HG03442 (cell line): ENCODE measurements at regions not wholly inside any gene's neighbourhood (a gene's known extent, or its start where the extent isn't known, plus 50 kb on each side); places are given as distances from the start of the nearest gene placed in this dataset.

Experiments used
- ATAC-seq: cut with Tn5 transposase; IDR thresholded peaks from one replicate; pipeline ENCODE4 v1.9.1; 2021; ENCODE audit warnings: mild to moderate bottlenecking, moderate library complexity; ENCODE audit not compliant: unreplicated experiment

GRCh38 chrX:39912126-39912525, 185.6 kb downstream of the BCOR start:
- ATAC-seq: no peak

- ATAC-seq: no peak
These were observed 182.7 kb downstream of the BCOR start for GRCh38 chrX:39915081-39915480.

GRCh38 chrX:39915596-39915995, 182.2 kb downstream of the BCOR start:
- ATAC-seq: no peak

DNA sequence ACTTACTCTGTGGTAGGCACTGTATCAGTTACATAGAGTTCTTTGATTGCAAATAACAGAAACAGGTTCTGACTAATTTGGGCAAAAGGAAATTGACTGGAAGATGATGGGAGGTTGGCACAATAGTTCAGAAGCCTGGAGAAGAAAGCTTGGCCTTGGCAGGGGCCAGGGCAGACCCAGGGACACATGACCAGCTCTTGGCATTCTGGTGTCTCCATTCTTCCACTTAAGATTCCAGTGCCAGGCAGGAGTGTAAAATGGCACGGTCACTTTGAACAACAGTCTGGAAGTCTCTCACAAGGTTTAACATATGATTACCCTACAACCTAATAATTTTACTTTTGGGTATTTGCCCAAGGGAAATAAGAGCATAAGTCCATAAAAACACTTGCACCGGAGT, 175.9 kb downstream of the BCOR start:
- no peak for ATAC-seq

GRCh38 chrX:39922488-39922887, 175.3 kb downstream of the BCOR start:
- no peak for ATAC-seq

DNA sequence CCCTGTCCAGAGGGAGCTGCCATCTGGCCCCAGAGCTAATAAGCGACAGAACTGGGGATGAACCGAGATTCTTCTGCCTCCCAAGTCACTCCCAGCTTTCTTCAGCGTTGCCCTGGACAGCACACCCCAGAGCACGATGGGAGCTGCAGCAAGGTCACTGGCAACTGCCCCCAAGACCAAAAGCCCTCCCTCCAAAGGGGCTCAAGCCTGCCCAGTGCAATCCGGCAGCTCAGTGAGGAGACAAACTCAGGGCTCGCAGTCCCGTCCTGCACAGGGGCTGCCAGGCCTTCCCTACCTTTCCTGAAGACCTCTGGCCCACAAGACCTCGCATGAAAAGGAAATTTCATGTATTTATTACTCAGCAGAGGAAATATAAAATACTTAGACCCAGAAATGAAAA, 174.8 kb downstream of the BCOR start:
- no peak for ATAC-seq

DNA sequence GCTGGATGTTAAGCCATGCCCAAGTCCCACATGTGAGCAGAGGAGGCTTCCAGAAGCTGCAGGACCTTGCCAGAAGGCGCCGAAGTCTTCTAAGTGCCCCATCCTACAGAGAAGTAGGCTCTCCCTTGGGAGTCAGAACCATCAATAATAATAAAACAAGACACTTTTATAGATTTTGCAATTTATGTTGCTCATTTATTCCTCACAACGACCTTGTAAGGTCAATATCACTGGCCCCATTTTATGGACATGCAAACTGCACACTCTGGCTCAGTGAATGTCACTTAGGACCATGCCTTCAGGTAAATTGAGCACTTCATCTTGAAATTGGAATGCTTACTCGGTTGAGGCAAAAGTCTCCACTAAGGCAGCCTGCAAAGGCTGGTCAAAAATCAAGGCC, 170.4 kb downstream of the BCOR start:
- no peak for ATAC-seq

GRCh38 chrX:39928704-39929378, 168.9 kb downstream of the BCOR start:
- no peak for ATAC-seq

- ATAC-seq: no peak
These were observed 168.3 kb downstream of the BCOR start for GRCh38 chrX:39929379-39930025.

- ATAC-seq: no peak
These were observed 166.8 kb downstream of the BCOR start for GRCh38 chrX:39930786-39931528.

GRCh38 chrX:39931529-39932282, 166.1 kb downstream of the BCOR start:
- ATAC-seq: no peak

- ATAC-seq: no peak
These were observed 162.2 kb downstream of the BCOR start for GRCh38 chrX:39935411-39936064.

DNA sequence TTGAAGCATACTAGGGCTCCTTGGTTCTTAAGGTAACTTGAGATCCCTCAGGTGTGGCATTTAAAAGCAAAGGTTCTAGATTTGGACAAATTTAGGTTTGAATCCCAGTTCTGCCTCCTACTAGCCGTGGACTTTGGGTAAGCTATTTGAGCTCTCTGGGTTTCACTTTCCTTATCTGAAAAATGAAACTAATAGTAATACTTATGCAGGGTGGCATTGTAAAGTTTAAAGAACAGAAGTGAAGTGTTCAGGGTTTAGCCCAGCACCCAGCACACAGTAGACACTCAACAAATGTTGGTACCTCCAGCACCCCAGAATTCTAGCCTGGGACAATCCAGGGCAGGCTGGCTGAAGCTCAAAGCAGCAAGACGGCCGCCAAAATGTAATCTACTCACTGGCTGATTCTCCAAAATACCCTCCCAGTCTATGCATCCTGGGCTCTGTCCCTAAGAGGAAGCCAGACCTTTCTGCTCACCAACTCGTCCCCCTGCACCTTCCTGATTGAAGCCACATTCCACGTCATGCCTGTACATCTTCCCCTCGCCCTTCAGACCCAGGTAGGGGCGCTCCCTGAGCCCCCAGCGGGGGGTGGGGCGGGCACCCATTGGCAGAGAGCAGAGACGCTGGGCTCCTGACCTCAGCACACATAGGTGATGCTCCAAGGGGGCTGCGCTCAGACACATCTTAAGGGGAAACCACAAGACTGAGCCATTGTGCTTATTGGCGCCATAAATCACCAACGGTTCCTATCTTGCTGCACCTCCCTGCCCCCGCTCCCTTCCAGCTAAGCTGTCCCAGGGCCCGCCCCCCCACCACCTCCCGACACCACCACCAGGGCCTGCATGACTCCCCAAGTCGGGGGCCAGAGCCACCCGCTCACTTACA, 160.6 kb downstream of the BCOR start:
- ATAC-seq: no peak

DNA sequence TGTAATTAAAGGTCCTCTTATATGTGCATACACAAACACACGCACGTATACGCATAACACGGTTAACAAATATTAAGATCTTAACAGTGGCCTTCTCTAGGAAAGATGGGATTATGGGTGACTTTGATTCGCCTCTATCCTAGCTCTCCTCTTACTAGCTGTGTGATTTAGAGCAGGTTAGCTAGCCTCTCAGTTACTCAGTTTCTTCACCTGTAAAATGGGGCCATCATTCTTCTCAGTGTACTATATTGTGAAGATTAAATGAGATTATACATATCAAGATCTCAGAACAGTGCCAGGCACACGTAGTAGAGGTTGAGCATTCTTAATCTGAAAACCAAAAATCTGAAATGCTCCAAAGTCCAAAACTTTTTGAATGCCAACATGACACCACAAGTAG, 159.3 kb downstream of the BCOR start:
- ATAC-seq: no peak

DNA sequence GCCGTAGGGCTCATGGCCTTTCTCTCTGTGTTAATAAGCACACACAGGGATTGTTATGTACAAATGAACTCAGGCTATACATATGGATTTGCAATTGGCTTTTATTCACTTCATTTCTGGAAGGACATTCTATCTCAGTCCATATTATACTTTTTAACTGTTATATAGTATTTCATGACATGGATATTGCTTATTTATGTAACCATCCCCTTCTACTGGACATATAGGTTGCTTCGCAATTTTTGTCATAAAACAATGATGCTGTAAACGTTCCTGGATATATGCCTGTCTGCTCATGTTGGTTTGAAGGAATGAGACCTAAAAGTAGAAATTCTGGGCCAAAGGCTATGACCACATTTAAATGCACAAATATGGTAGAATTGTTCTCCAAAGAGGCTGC, 158.1 kb downstream of the BCOR start:
- ATAC-seq: no peak

DNA sequence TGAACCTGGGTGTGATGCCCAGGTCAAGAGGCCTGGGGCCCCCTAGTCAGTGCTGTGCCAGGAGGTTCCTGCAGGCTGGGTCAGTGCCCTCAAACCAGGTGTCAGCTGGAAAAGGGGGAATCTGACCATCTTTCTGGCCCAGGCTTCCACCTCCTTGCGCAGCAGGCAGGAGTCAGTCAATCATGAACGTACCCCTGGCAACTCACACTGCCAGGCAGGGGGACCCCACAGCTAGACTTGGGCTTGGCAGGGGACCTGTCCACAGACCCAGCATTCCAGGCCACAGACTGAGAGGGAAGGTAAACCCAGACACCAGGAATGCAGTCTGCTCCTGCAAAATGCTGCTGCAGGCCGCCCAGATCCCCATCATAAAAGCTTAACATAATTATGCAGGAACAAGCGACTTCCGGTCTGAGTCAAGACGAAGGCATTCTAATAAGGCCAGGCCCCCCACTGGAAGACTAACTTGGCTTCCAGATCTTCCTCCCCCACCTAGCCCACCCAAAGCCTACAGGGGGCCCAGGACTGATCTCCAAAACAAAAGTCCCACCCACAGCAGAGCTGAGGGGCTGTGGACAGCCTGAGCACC, 156.3 kb downstream of the BCOR start:
- no peak for ATAC-seq

DNA sequence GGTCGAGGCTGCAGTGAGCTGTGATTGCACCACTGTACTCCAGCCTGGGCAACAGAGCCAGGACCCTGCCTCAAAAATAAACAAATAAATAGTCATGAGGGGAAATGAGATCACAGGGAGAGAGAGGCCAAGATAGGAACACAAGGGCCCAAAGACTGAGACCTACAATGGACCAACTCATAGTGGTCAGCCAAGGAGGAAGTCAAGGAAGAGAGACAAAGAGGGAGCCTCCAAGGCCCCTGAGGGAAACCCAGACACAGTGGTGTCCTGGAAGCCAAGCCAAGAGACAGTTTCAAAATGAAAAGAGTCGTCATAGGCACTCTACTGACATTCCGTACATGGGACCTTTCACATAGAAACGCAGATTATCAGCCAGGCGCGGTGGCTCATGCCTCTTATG, 153.3 kb downstream of the BCOR start:
- ATAC-seq: no peak

GRCh38 chrX:39945709-39946108, 152.0 kb downstream of the BCOR start:
- no peak for ATAC-seq

DNA sequence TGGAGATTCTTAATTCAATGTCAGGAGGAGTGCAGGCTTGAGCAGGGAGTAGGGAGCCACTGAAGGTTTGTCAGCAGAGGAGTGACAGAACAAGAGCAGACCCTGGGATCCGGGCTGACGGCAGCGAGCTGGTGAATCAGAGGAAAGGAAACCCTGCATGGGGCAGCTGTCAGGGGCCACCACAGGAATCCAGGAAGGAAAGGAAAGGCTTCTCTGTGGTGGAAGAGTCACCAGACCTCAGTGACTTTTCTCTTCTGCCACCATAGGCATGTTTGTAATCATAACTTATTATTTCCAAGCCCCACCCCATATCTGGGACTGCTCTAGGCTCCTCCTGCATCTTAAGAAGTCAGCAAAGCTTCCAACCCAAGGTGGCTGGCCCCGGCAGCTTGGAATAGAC, 150.9 kb downstream of the BCOR start:
- no peak for ATAC-seq

DNA sequence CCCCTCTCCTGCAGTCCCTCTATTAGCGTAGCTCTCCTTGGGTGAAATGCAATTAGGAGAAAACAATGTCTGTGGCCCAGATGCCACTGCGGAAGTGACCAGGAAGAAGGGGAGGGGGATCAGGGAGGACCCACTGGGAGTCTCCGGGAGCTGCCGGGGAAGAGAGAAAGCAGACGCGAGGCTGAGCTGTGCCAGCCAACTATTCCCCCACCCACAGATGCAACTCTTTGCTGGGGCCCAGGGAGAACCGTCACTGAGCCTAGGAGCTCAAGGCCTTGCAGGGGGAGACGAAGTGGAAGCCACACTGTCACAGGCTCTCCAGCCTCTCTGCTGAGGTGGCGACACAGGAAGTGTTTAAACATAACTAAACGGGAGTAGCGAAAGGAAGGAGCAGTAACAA, 149.2 kb downstream of the BCOR start:
- no peak for ATAC-seq
